ENCODE measurements at regions not wholly inside any gene's neighbourhood (a gene's known extent, or its start where the extent isn't known, plus 50 kb on each side); places are given as distances from the start of the nearest gene placed in this dataset.

- Histone ChIP-seq H3K36me3 (no peaks in the 10 kb centered on the region), H3K27me3 (no peaks in the 10 kb centered on the region), H3K4me1 (no peaks in the 10 kb centered on the region), H3K9me3 (no peaks in the 10 kb centered on the region), H3K27ac (no peak overlapping the region), H3K4me3 (no peak overlapping the region)
- DNase-seq (ENCODE audit: extremely low spot score in 2 of 2), result no peak
- TF ChIP-seq POLR2A (IDR thresholded peaks at IDR 0.05), result no peak
- TF ChIP-seq POLR2AphosphoS5 (IDR thresholded peaks at IDR 0.05; ENCODE audit: insufficient read depth in 1 of 2, low read depth in 1 of 2), result no peak
- intact Hi-C loops (cut with DNase I), result no loop called here
These were observed 200.3 kb downstream of the TLE1 start for GRCh38 chr9:81489046-81489445.

- Histone ChIP-seq H3K36me3 (no peaks in the 10 kb centered on the region), H3K27me3 (no peaks in the 10 kb centered on the region), H3K9me3 (no peaks in the 10 kb centered on the region), H3K4me1 (no peaks in the 10 kb centered on the region), H3K4me3 (no peak overlapping the region), H3K27ac (no peak overlapping the region)
- no peak for DNase-seq (ENCODE audit: extremely low spot score in 2 of 2)
- intact Hi-C loops (cut with DNase I), result no loop called here
- TF ChIP-seq CTCF (IDR thresholded peaks at IDR 0.05) (no peak), POLR2A (IDR thresholded peaks at IDR 0.05) (no peak), POLR2AphosphoS5 (IDR thresholded peaks at IDR 0.05; ENCODE audit: insufficient read depth in 1 of 2, low read depth in 1 of 2) (no peak)
These were observed 208.3 kb downstream of the TLE1 start for GRCh38 chr9:81480828-81481604.

- intact Hi-C loops (cut with DNase I), result no loop called here
- H3K9me3 ChIP-seq, result no peaks in the 10 kb centered on the region
- no peak overlapping the region for H3K27ac ChIP-seq
- no peak overlapping the region for H3K4me3 ChIP-seq
- no peak for TF ChIP-seq CTCF (IDR thresholded peaks at IDR 0.05)
- no peak for TF ChIP-seq POLR2A (IDR thresholded peaks at IDR 0.05)
- TF ChIP-seq POLR2AphosphoS5 (IDR thresholded peaks at IDR 0.05; ENCODE audit: insufficient read depth in 1 of 2, low read depth in 1 of 2), result no peak
- no peaks in the 10 kb centered on the region for H3K4me1 ChIP-seq
- no peaks in the 10 kb centered on the region for H3K27me3 ChIP-seq
- DNase-seq (ENCODE audit: extremely low spot score in 2 of 2), result no peak
- no peaks in the 10 kb centered on the region for H3K36me3 ChIP-seq
These were observed 209.8 kb downstream of the TLE1 start for GRCh38 chr9:81479573-81479972.

- H3K27me3 ChIP-seq, result no peaks in the 10 kb centered on the region
- no peak overlapping the region for H3K4me3 ChIP-seq
- no peak for DNase-seq (ENCODE audit: extremely low spot score in 2 of 2)
- no peaks in the 10 kb centered on the region for H3K4me1 ChIP-seq
- intact Hi-C loops (cut with DNase I), result no loop called here
- no peaks in the 10 kb centered on the region for H3K9me3 ChIP-seq
- no peaks in the 10 kb centered on the region for H3K36me3 ChIP-seq
- TF ChIP-seq POLR2AphosphoS5 (IDR thresholded peaks at IDR 0.05; ENCODE audit: insufficient read depth in 1 of 2, low read depth in 1 of 2) (no peak), CTCF (IDR thresholded peaks at IDR 0.05) (no peak)
- H3K27ac ChIP-seq, result no peak overlapping the region
These were observed 211.7 kb downstream of the TLE1 start for GRCh38 chr9:81477669-81478068.

GRCh38 chr9:81476813-81477490 is 212.4 kb downstream of the TLE1 start:
- intact Hi-C loops (cut with DNase I), result no loop called here
- no peak for DNase-seq (ENCODE audit: extremely low spot score in 2 of 2)
- H3K27ac ChIP-seq, result no peak overlapping the region
- H3K4me1 ChIP-seq, result no peaks in the 10 kb centered on the region
- TF ChIP-seq POLR2A (IDR thresholded peaks at IDR 0.05), result no peak
- no peak for TF ChIP-seq POLR2AphosphoS5 (IDR thresholded peaks at IDR 0.05; ENCODE audit: insufficient read depth in 1 of 2, low read depth in 1 of 2)
- TF ChIP-seq CTCF (IDR thresholded peaks at IDR 0.05), result no peak
- H3K36me3 ChIP-seq, result no peaks in the 10 kb centered on the region
- no peaks in the 10 kb centered on the region for H3K9me3 ChIP-seq
- H3K4me3 ChIP-seq, result no peak overlapping the region
- H3K27me3 ChIP-seq, result no peaks in the 10 kb centered on the region

Data from vagina (tissue), 2 donors.